Liver (tissue), 8 donors: ENCODE measurements at regions not wholly inside any gene's neighbourhood (a gene's known extent, or its start where the extent isn't known, plus 50 kb on each side); places are given as distances from the start of the nearest gene placed in this dataset.

Experiments
- DNase-seq: peaks from one replicate; pipeline ENCODE4 v3.0.0-alpha.2; 2017; ENCODE audit warnings: low spot score
- H3K27ac ChIP-seq, 2 donors: one replicate each; pipeline ENCODE4 v1.7.0; 2013; ENCODE audit warnings: inconsistent platforms in 2 of 2, low read length in 2 of 2, control low read depth in 1 of 2, low read depth in 1 of 2, mild to moderate bottlenecking in 1 of 2
- H3K27me3 ChIP-seq, 4 donors: one replicate each; pipeline versions ENCODE4 v1.6.1 to v1.7.0; 2013; ENCODE audit warnings: low read length in 3 of 4, inconsistent platforms in 1 of 4, mild to moderate bottlenecking in 1 of 4, moderate library complexity in 1 of 4; ENCODE audit not compliant: control insufficient read depth in 4 of 4, insufficient read depth in 4 of 4
- H3K36me3 ChIP-seq, 4 donors: one replicate each; pipeline versions ENCODE4 v1.6.1 to v1.7.0; 2013; ENCODE audit warnings: low read length in 3 of 4, mild to moderate bottlenecking in 3 of 4, low read depth in 1 of 4, moderate library complexity in 1 of 4; ENCODE audit not compliant: control insufficient read depth in 4 of 4, insufficient read depth in 3 of 4
- H3K4me1 ChIP-seq, 4 donors: one replicate each; pipeline versions ENCODE4 v1.6.1 to v1.7.0; 2013; ENCODE audit warnings: low read length in 3 of 4, mild to moderate bottlenecking in 3 of 4, moderate library complexity in 1 of 4; ENCODE audit not compliant: control insufficient read depth in 4 of 4, insufficient read depth in 4 of 4
- H3K4me3 ChIP-seq, 3 donors: one replicate each; pipeline versions ENCODE4 v1.6.1 to v1.7.0; 2013; ENCODE audit warnings: low read length in 3 of 3, control low read depth in 1 of 3, low read depth in 1 of 3, mild to moderate bottlenecking in 1 of 3
- H3K9ac ChIP-seq, 2 donors: one replicate each; pipeline ENCODE4 v1.7.0; 2013; ENCODE audit warnings: low read length in 2 of 2, mild to moderate bottlenecking in 2 of 2, moderate library complexity in 2 of 2, control low read depth in 1 of 2, low read depth in 1 of 2
- H3K9me3 ChIP-seq, 4 donors: one replicate each; pipeline versions ENCODE4 v1.6.1 to v1.7.0; 2013; ENCODE audit warnings: low read length in 3 of 4; ENCODE audit not compliant: control insufficient read depth in 4 of 4
- EGR1 ChIP-seq, 2 donors: IDR thresholded peaks; 2 replicates each; pipeline ENCODE4 v1.6.1; 2016 to 2018; ENCODE audit warnings: antibody characterized with exemption in 2 of 2, low read depth in 2 of 2
- FOXA1 ChIP-seq: IDR thresholded peaks from 2 replicates; pipeline ENCODE4 v1.6.1; 2016; ENCODE audit warnings: antibody characterized with exemption
- FOXA2 ChIP-seq: IDR thresholded peaks from 2 replicates; pipeline ENCODE4 v1.6.1; 2016; ENCODE audit warnings: antibody characterized with exemption
- GABPA ChIP-seq, 2 donors: IDR thresholded peaks in 1 of 2; conservative IDR thresholded peaks in 1 of 2; 2 replicates each; pipeline ENCODE4 v1.6.1; 2016; ENCODE audit warnings: antibody characterized with exemption in 2 of 2, mild to moderate bottlenecking in 1 of 2, moderate library complexity in 1 of 2
- HNF4A ChIP-seq, 2 donors: conservative IDR thresholded peaks; 2 replicates each; pipeline ENCODE4 v1.6.1; 2016; ENCODE audit warnings: antibody characterized with exemption in 2 of 2, mild to moderate bottlenecking in 2 of 2
- HNF4G ChIP-seq: IDR thresholded peaks from 2 replicates; pipeline ENCODE4 v1.6.1; 2016; ENCODE audit warnings: antibody characterized with exemption
- JUND ChIP-seq, 2 donors: IDR thresholded peaks; 2 replicates each; pipeline ENCODE4 v1.6.1; 2016; ENCODE audit warnings: antibody characterized with exemption in 2 of 2
- NR2F2 ChIP-seq: IDR thresholded peaks from 2 replicates; pipeline ENCODE4 v1.6.1; 2016; ENCODE audit warnings: antibody characterized with exemption
- RAD21 ChIP-seq, 2 donors: IDR thresholded peaks; 2 replicates each; pipeline ENCODE4 v1.6.1; 2016; ENCODE audit warnings: antibody characterized with exemption in 2 of 2, mild to moderate bottlenecking in 2 of 2
- RXRA ChIP-seq, 2 donors: IDR thresholded peaks; 2 replicates each; pipeline ENCODE4 v1.6.1; 2017 to 2018; ENCODE audit warnings: antibody characterized with exemption in 2 of 2, mild to moderate bottlenecking in 1 of 2
- SP1 ChIP-seq: IDR thresholded peaks from 2 replicates; pipeline ENCODE4 v1.6.1; 2018; ENCODE audit warnings: antibody characterized with exemption, mild to moderate bottlenecking
- TAF1 ChIP-seq: conservative IDR thresholded peaks from 2 replicates; pipeline ENCODE4 v1.6.1; 2016; ENCODE audit warnings: antibody characterized with exemption, mild to moderate bottlenecking
- YY1 ChIP-seq: IDR thresholded peaks from 2 replicates; pipeline ENCODE4 v1.6.1; 2016; ENCODE audit warnings: antibody characterized with exemption, mild to moderate bottlenecking
- WGBS: extraction: QIAGEN DNeasy Blood & Tissue Kit; methylation state at CpG from one replicate; pipeline ENCODE4 v1.1.7; 2013; 5-methylcytosine and 5-hydroxymethylcytosine counted together
- TF ChIP-seq, protein P1 (sequence below): IDR thresholded peaks from 2 replicates; pipeline ENCODE4 v1.6.1; 2016; ENCODE audit warnings: antibody characterized with exemption
- TF ChIP-seq, protein P2 (sequence below): fragments of 150-350 bp; IDR thresholded peaks from 2 replicates; pipeline ENCODE4 v1.5.1; 2017; ENCODE audit warnings: improper control_type of control experiment, low read depth, low read length; ENCODE audit not compliant: missing input control
- TF ChIP-seq, protein P3 (sequence below): IDR thresholded peaks from 2 replicates; pipeline ENCODE4 v1.6.1; 2016; ENCODE audit warnings: antibody characterized with exemption
- TF ChIP-seq, protein P4 (sequence below): IDR thresholded peaks from 2 replicates; pipeline ENCODE4 v1.6.1; 2016; ENCODE audit warnings: antibody characterized with exemption
- TF ChIP-seq, protein P5 (sequence below): IDR thresholded peaks from 2 replicates; pipeline ENCODE4 v1.6.1; 2016; ENCODE audit warnings: antibody characterized with exemption, mild to moderate bottlenecking
- donor health status: healthy.
- donor health status: healthy.
- donor health status: healthy.
- donor health status: healthy.
- donor health status: healthy.

DNA sequence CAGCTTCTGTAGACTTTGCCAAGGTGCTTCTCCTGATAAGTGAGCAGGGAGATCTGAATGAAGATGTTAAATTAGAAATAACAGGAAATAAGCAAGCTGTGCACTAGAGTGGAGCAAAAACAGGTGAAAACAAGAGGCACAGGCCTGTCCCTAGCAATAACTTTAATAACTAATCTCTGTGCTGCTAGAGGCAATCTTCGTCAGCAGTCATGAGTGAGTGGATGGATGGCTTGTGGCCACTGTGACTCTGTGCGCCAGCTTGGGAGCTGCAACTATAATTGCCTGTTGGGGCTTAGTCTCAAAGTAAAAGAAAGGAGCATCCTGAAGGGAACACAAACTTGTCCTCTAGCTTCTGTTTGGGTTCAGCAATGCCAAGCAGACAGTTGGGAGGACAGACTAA is 240.3 kb downstream of the HHIPL2 start:
- Histone ChIP-seq H3K4me3 (no peak overlapping the region), H3K36me3 (no peaks in the 10 kb centered on the region), H3K27me3 (no peaks in the 10 kb centered on the region), H3K9ac (no peak overlapping the region), H3K4me1 (no peaks in the 10 kb centered on the region), H3K27ac (no peak overlapping the region), H3K9me3 (no peaks in the 10 kb centered on the region)
- no peak for DNase-seq
- WGBS = 43% methylated on average over 2 of the region's 2 CpGs
- TF ChIP-seq, protein P1, sequence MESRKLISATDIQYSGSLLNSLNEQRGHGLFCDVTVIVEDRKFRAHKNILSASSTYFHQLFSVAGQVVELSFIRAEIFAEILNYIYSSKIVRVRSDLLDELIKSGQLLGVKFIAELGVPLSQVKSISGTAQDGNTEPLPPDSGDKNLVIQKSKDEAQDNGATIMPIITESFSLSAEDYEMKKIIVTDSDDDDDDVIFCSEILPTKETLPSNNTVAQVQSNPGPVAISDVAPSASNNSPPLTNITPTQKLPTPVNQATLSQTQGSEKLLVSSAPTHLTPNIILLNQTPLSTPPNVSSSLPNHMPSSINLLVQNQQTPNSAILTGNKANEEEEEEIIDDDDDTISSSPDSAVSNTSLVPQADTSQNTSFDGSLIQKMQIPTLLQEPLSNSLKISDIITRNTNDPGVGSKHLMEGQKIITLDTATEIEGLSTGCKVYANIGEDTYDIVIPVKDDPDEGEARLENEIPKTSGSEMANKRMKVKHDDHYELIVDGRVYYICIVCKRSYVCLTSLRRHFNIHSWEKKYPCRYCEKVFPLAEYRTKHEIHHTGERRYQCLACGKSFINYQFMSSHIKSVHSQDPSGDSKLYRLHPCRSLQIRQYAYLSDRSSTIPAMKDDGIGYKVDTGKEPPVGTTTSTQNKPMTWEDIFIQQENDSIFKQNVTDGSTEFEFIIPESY = no peak
- TF ChIP-seq, protein P2, sequence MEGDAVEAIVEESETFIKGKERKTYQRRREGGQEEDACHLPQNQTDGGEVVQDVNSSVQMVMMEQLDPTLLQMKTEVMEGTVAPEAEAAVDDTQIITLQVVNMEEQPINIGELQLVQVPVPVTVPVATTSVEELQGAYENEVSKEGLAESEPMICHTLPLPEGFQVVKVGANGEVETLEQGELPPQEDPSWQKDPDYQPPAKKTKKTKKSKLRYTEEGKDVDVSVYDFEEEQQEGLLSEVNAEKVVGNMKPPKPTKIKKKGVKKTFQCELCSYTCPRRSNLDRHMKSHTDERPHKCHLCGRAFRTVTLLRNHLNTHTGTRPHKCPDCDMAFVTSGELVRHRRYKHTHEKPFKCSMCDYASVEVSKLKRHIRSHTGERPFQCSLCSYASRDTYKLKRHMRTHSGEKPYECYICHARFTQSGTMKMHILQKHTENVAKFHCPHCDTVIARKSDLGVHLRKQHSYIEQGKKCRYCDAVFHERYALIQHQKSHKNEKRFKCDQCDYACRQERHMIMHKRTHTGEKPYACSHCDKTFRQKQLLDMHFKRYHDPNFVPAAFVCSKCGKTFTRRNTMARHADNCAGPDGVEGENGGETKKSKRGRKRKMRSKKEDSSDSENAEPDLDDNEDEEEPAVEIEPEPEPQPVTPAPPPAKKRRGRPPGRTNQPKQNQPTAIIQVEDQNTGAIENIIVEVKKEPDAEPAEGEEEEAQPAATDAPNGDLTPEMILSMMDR = no peak
- TF ChIP-seq SP1 (no peak), HNF4G (no peak), JUND (IDR thresholded peaks at IDR 0.05) (no peak), YY1 (no peak), GABPA (IDR thresholded peaks at IDR 0.05 in 1 of 2, conservative IDR thresholded peaks at IDR 0.05 in 1 of 2) (no peak), FOXA1 (no peak), RAD21 (IDR thresholded peaks at IDR 0.05) (no peak), FOXA2 (no peak), TAF1 (no peak), NR2F2 (no peak), RXRA (IDR thresholded peaks at IDR 0.05) (no peak), HNF4A (conservative IDR thresholded peaks at IDR 0.05) (no peak), EGR1 (IDR thresholded peaks at IDR 0.05; ENCODE audit: low read depth in 2 of 2) (no peak)
- TF ChIP-seq, protein P3, sequence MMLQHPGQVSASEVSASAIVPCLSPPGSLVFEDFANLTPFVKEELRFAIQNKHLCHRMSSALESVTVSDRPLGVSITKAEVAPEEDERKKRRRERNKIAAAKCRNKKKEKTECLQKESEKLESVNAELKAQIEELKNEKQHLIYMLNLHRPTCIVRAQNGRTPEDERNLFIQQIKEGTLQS = no peak
- TF ChIP-seq, protein P4, sequence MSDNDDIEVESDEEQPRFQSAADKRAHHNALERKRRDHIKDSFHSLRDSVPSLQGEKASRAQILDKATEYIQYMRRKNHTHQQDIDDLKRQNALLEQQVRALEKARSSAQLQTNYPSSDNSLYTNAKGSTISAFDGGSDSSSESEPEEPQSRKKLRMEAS = no peak
- TF ChIP-seq, protein P5, sequence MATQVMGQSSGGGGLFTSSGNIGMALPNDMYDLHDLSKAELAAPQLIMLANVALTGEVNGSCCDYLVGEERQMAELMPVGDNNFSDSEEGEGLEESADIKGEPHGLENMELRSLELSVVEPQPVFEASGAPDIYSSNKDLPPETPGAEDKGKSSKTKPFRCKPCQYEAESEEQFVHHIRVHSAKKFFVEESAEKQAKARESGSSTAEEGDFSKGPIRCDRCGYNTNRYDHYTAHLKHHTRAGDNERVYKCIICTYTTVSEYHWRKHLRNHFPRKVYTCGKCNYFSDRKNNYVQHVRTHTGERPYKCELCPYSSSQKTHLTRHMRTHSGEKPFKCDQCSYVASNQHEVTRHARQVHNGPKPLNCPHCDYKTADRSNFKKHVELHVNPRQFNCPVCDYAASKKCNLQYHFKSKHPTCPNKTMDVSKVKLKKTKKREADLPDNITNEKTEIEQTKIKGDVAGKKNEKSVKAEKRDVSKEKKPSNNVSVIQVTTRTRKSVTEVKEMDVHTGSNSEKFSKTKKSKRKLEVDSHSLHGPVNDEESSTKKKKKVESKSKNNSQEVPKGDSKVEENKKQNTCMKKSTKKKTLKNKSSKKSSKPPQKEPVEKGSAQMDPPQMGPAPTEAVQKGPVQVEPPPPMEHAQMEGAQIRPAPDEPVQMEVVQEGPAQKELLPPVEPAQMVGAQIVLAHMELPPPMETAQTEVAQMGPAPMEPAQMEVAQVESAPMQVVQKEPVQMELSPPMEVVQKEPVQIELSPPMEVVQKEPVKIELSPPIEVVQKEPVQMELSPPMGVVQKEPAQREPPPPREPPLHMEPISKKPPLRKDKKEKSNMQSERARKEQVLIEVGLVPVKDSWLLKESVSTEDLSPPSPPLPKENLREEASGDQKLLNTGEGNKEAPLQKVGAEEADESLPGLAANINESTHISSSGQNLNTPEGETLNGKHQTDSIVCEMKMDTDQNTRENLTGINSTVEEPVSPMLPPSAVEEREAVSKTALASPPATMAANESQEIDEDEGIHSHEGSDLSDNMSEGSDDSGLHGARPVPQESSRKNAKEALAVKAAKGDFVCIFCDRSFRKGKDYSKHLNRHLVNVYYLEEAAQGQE = no peak
